Raji (cell line): ENCODE measurements at regions not wholly inside any gene's neighbourhood (a gene's known extent, or its start where the extent isn't known, plus 50 kb on each side); places are given as distances from the start of the nearest gene placed in this dataset.

Experiments
- POLR2A ChIP-seq: IDR thresholded peaks from 2 replicates; pipeline ENCODE4 v1.6.1; 2011; ENCODE audit warnings: low read depth, low read length, control low read depth; ENCODE audit not compliant: insufficient read depth

GRCh38 chr5:124622851-124623250, 123.6 kb downstream of the ZNF608 start:
- no peak for TF ChIP-seq POLR2A

GRCh38 chr5:124621279-124621678, 125.2 kb downstream of the ZNF608 start:
- TF ChIP-seq POLR2A = no peak

GRCh38 chr5:124620743-124621142, 125.7 kb downstream of the ZNF608 start:
- TF ChIP-seq POLR2A = no peak

- no peak for TF ChIP-seq POLR2A
Observed at GRCh38 chr5:124619121-124619520, 127.3 kb downstream of the ZNF608 start.

- TF ChIP-seq POLR2A = no peak
Observed at GRCh38 chr5:124617787-124618186, 128.7 kb downstream of the ZNF608 start.

GRCh38 chr5:124614836-124615385, 131.5 kb downstream of the ZNF608 start:
- TF ChIP-seq POLR2A = no peak

GRCh38 chr5:124614105-124614504, 132.3 kb downstream of the ZNF608 start:
- no peak for TF ChIP-seq POLR2A

- no peak for TF ChIP-seq POLR2A
Observed at GRCh38 chr5:124613273-124613953, 133.0 kb downstream of the ZNF608 start.

GRCh38 chr5:124612023-124612422, 134.4 kb downstream of the ZNF608 start:
- no peak for TF ChIP-seq POLR2A

GRCh38 chr5:124606543-124606942, 139.9 kb downstream of the ZNF608 start:
- TF ChIP-seq POLR2A = no peak

GRCh38 chr5:124606093-124606492, 140.3 kb downstream of the ZNF608 start:
- TF ChIP-seq POLR2A = no peak

- TF ChIP-seq POLR2A = no peak
Observed at GRCh38 chr5:124605541-124605940, 140.9 kb downstream of the ZNF608 start.

GRCh38 chr5:124604419-124604818, 142.0 kb downstream of the ZNF608 start:
- no peak for TF ChIP-seq POLR2A

- no peak for TF ChIP-seq POLR2A
Observed at GRCh38 chr5:124602925-124603650, 143.4 kb downstream of the ZNF608 start.

GRCh38 chr5:124599028-124599973, 147.1 kb downstream of the ZNF608 start:
- TF ChIP-seq POLR2A = no peak
